Neural progenitor cell (in vitro differentiated cells): ENCODE measurements at regions not wholly inside any gene's neighbourhood (a gene's known extent, or its start where the extent isn't known, plus 50 kb on each side); places are given as distances from the start of the nearest gene placed in this dataset.

Source experiments
- DNase-seq: peaks from one replicate; pipeline ENCODE4 v3.0.0-alpha.2; 2016; ENCODE audit warnings: low spot score
- H2AFZ ChIP-seq: fragments of 200-600 bp; sonication (generic); replicated peaks from 2 replicates; pipeline ENCODE4 v1.6.1; 2016; ENCODE audit warnings: antibody characterized with exemption
- H3F3A ChIP-seq: fragments of 200-600 bp; sonication (generic); 2 replicates; pipeline ENCODE4 v1.6.1; 2016; ENCODE audit warnings: antibody characterized with exemption, low read depth
- H3K27ac ChIP-seq: fragments of 200-600 bp; sonication (generic); 2 replicates; pipeline ENCODE4 v1.5.1; 2016; ENCODE audit warnings: mild to moderate bottlenecking
- H3K27me3 ChIP-seq: fragments of 200-600 bp; sonication (generic); 2 replicates; pipeline ENCODE4 v1.6.1; 2016; ENCODE audit warnings: mild to moderate bottlenecking, moderate library complexity
- H3K36me3 ChIP-seq: fragments of 200-600 bp; sonication (generic); 2 replicates; pipeline ENCODE4 v1.5.1; 2016
- H3K4me1 ChIP-seq: fragments of 200-600 bp; sonication (generic); 2 replicates; pipeline ENCODE4 v1.6.1; 2016; ENCODE audit warnings: mixed run types
- H3K4me2 ChIP-seq: fragments of 200-600 bp; sonication (generic); 2 replicates; pipeline ENCODE4 v1.6.1; 2016
- H3K4me3 ChIP-seq: fragments of 200-600 bp; sonication (generic); 2 replicates; pipeline ENCODE4 v1.5.1; 2016
- H3K79me2 ChIP-seq: fragments of 200-600 bp; sonication (generic); 2 replicates; pipeline ENCODE4 v1.6.1; 2016; ENCODE audit warnings: low read depth
- H3K9ac ChIP-seq: fragments of 200-600 bp; sonication (generic); 2 replicates; pipeline ENCODE4 v1.6.1; 2016
- H3K9me3 ChIP-seq: fragments of 200-600 bp; sonication (generic); 2 replicates; pipeline ENCODE4 v1.5.1; 2016; ENCODE audit warnings: low read depth
- H4K20me1 ChIP-seq: fragments of 200-600 bp; sonication (generic); 2 replicates; pipeline ENCODE4 v1.6.1; 2016; ENCODE audit warnings: low read depth
- H3K27ac Mint-ChIP-seq: 3 replicates; pipeline ENCODE4 v1.8.0; 2021; ENCODE audit warnings: mixed read lengths
- H3K27me3 Mint-ChIP-seq: 2 replicates; pipeline ENCODE4 v1.8.0; 2022; ENCODE audit warnings: low read depth, mild to moderate bottlenecking, inconsistent platforms, moderate library complexity, mixed read lengths; ENCODE audit not compliant: insufficient read depth
- H3K36me3 Mint-ChIP-seq: 3 replicates; pipeline ENCODE4 v1.8.0; 2021; ENCODE audit warnings: mixed read lengths
- H3K4me1 Mint-ChIP-seq: 3 replicates; pipeline ENCODE4 v1.8.0; 2021; ENCODE audit warnings: mixed read lengths
- H3K4me3 Mint-ChIP-seq: 3 replicates; pipeline ENCODE4 v1.8.0; 2021; ENCODE audit warnings: mild to moderate bottlenecking, moderate library complexity, mixed read lengths
- H3K9me3 Mint-ChIP-seq: 3 replicates; pipeline ENCODE4 v1.8.0; 2020; ENCODE audit warnings: mixed read lengths
- EZH2 ChIP-seq: fragments of 200-600 bp; sonication (generic); IDR thresholded peaks from 2 replicates; pipeline ENCODE4 v1.6.1; 2017; ENCODE audit warnings: antibody characterized with exemption, mild to moderate bottlenecking, moderate library complexity
- EZH2phosphoT487 ChIP-seq: fragments of 200-600 bp; sonication (generic); IDR thresholded peaks from 2 replicates; pipeline ENCODE4 v1.6.1; 2017; ENCODE audit warnings: antibody characterized with exemption
- TF ChIP-seq, protein P1 (sequence below): fragments of 200-600 bp; sonication (generic); IDR thresholded peaks from 2 replicates; pipeline ENCODE4 v1.5.1; 2017; ENCODE audit warnings: antibody characterized with exemption, mild to moderate bottlenecking

DNA sequence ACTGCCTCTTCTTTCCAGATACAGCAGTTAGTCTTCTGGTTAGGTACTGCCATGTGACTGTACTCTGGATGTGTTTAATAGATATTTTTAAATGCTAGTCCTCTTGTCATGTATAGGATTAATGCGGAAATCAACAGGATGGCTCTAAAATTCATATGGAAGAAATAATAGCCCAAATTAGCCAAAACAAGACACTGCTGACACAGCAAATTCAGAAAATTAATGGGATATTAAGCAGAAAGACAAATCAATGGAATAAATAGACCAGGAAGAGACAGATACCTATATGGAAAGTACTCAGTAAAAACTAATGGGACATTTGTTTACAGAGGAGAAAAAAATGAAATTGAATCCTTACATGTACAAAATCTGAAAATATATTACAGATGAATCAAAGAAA is 679.3 kb upstream of the PCDH20 start:
- TF ChIP-seq EZH2phosphoT487, result no peak
- TF ChIP-seq, protein P1, sequence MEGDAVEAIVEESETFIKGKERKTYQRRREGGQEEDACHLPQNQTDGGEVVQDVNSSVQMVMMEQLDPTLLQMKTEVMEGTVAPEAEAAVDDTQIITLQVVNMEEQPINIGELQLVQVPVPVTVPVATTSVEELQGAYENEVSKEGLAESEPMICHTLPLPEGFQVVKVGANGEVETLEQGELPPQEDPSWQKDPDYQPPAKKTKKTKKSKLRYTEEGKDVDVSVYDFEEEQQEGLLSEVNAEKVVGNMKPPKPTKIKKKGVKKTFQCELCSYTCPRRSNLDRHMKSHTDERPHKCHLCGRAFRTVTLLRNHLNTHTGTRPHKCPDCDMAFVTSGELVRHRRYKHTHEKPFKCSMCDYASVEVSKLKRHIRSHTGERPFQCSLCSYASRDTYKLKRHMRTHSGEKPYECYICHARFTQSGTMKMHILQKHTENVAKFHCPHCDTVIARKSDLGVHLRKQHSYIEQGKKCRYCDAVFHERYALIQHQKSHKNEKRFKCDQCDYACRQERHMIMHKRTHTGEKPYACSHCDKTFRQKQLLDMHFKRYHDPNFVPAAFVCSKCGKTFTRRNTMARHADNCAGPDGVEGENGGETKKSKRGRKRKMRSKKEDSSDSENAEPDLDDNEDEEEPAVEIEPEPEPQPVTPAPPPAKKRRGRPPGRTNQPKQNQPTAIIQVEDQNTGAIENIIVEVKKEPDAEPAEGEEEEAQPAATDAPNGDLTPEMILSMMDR, result no peak
- no peak for TF ChIP-seq EZH2
- Mint-ChIP-seq H3K4me1 (no peaks in the 10 kb centered on the region), H3K27me3 (peaks cover under 1% of the 10 kb centered on the region), H3K27ac (no peak overlapping the region), H3K9me3 (no peaks in the 10 kb centered on the region), H3K4me3 (no peak overlapping the region), H3K36me3 (no peaks in the 10 kb centered on the region)
- Histone ChIP-seq H4K20me1 (no peaks in the 10 kb centered on the region), H3K9ac (no peak overlapping the region), H3K9me3 (no peaks in the 10 kb centered on the region), H3K4me1 (no peaks in the 10 kb centered on the region), H3K36me3 (no peaks in the 10 kb centered on the region), H2AFZ (no peak overlapping the region), H3K4me2 (no peak overlapping the region), H3K27me3 (no peaks in the 10 kb centered on the region), H3F3A (no peaks in the 10 kb centered on the region), H3K27ac (no peak overlapping the region), H3K4me3 (no peak overlapping the region), H3K79me2 (no peaks in the 10 kb centered on the region)
- no peak for DNase-seq

DNA sequence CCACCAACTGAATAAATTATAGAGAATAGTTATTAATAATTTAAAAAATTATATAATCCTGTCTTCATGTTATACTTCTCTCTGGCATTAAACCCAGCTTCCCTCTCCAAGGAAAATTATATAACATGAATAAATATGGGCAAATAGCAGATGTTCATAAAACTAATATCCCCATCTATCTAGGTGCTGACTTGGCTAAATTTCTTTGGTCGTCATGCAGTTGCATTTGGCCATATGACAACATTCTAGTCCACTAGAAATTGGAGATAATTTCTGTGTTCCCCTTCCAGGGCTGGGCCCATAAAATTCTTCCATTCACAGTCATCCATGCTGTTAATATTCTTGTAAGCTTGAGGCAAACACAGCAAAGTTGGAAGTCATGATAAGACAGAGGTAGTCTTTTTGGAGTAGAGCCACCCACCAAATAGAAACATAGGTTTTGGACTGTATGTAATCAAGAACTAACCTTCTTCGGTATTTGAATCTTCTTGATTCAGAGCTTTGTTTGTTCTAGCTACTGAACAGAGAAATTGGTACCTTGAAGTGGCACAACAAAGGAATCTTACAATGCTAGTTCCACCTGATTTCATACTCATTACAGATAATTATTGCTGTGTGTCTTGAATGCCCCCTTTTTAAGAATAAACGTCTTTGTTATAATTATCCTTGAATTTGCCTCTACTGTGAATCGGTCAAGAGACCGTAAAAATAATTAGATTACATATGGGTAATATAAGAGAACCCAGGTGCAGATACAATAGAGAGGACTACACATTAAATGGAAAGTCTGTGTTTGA is 678.5 kb upstream of the PCDH20 start:
- Mint-ChIP-seq H3K27ac (no peak overlapping the region), H3K9me3 (no peaks in the 10 kb centered on the region), H3K4me1 (no peaks in the 10 kb centered on the region), H3K27me3 (peaks cover under 1% of the 10 kb centered on the region), H3K36me3 (no peaks in the 10 kb centered on the region), H3K4me3 (no peak overlapping the region)
- Histone ChIP-seq H3F3A (no peaks in the 10 kb centered on the region), H3K27ac (no peak overlapping the region), H3K79me2 (no peaks in the 10 kb centered on the region), H2AFZ (no peak overlapping the region), H3K4me1 (no peaks in the 10 kb centered on the region), H3K27me3 (no peaks in the 10 kb centered on the region), H3K9me3 (no peaks in the 10 kb centered on the region), H4K20me1 (no peaks in the 10 kb centered on the region), H3K9ac (no peak overlapping the region), H3K36me3 (no peaks in the 10 kb centered on the region), H3K4me3 (no peak overlapping the region), H3K4me2 (no peak overlapping the region)
- TF ChIP-seq EZH2phosphoT487, result no peak
- TF ChIP-seq, protein P1, result no peak
- TF ChIP-seq EZH2, result no peak
- no peak for DNase-seq

DNA sequence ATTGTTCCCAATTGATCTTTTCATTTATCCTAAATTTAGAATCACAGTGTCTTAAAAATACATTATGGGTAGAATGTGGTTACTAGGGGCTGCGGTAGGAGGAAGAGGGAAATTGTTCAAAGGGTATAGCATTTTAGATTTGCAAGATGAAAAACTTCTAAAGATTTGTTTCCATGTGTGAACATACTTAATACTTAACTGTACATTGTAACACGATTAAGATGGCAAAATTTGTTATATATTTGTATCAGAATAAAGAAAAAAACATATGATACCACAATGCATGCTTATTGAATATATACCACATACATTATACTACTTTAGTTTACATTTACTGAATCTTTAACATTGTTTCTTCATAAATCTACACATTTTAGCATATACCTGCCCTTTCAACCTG is 677.3 kb upstream of the PCDH20 start:
- Mint-ChIP-seq H3K27ac (no peak overlapping the region), H3K4me1 (peaks cover 3% of the 10 kb centered on the region), H3K36me3 (no peaks in the 10 kb centered on the region), H3K4me3 (no peak overlapping the region), H3K27me3 (peaks cover 3% of the 10 kb centered on the region), H3K9me3 (no peaks in the 10 kb centered on the region)
- no peak overlapping the region for H2AFZ ChIP-seq
- no peak overlapping the region for H3K4me2 ChIP-seq
- no peaks in the 10 kb centered on the region for H3F3A ChIP-seq
- no peaks in the 10 kb centered on the region for H3K79me2 ChIP-seq
- H3K4me3 ChIP-seq, result no peak overlapping the region
- H4K20me1 ChIP-seq, result no peaks in the 10 kb centered on the region
- no peaks in the 10 kb centered on the region for H3K36me3 ChIP-seq
- TF ChIP-seq EZH2 (no peak), EZH2phosphoT487 (no peak)
- TF ChIP-seq, protein P1, result no peak
- no peaks in the 10 kb centered on the region for H3K9me3 ChIP-seq
- H3K27ac ChIP-seq, result no peak overlapping the region
- no peak for DNase-seq
- no peak overlapping the region for H3K9ac ChIP-seq
- no peaks in the 10 kb centered on the region for H3K27me3 ChIP-seq
- no peaks in the 10 kb centered on the region for H3K4me1 ChIP-seq
